ENCODE measurements at regions not wholly inside any gene's neighbourhood (a gene's known extent, or its start where the extent isn't known, plus 50 kb on each side); places are given as distances from the start of the nearest gene placed in this dataset.

DNA sequence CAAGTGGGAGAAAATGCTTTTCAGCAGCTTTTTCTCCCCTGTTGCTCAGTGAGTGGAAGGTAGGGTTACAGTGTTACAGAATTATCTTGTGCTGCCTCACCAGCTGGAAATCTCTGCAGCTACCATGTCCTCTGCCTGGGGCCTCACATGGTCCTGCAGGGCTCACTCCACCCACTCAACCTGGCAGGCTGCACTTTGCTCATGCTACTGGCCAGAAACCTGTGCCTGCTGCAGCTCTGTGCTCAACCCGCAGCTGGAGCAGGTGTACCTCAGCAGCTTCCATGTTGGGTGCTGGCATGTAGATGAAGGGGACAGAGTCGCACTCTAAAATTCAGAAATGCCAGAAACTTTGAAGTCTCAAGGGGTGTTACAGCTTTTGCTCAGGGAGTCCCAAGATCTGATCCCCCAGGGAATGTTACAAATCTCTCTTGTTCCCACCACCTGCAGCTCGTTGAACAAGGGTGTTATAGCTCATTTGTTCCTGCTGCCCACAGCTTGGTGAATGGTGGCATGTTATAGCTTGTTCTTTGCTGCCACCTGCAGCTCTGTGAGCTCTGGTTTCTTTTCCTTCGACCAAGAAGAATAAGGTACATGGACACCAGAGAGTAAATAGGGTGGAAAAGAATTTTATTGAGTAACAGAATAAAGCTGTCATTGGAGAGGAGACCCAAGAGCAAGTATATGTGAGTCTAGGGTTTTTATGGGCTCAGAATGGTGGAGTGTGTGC lies 845.8 kb downstream of the TECRL start:
- TF ChIP-seq, protein P1, sequence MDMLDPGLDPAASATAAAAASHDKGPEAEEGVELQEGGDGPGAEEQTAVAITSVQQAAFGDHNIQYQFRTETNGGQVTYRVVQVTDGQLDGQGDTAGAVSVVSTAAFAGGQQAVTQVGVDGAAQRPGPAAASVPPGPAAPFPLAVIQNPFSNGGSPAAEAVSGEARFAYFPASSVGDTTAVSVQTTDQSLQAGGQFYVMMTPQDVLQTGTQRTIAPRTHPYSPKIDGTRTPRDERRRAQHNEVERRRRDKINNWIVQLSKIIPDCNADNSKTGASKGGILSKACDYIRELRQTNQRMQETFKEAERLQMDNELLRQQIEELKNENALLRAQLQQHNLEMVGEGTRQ (IDR thresholded peaks at IDR 0.05; ENCODE audit: low read depth, low read length) = no peak
- TF ChIP-seq POLR2A (IDR thresholded peaks at IDR 0.05; ENCODE audit: low read depth, low read length) (no peak), RAD21 (IDR thresholded peaks at IDR 0.05; ENCODE audit: low read length) (no peak), CEBPB (IDR thresholded peaks at IDR 0.05; ENCODE audit: low read depth, low read length) (no peak), FOS (IDR thresholded peaks at IDR 0.05; ENCODE audit: low read depth, low read length) (no peak), MAZ (IDR thresholded peaks at IDR 0.05; ENCODE audit: borderline replicate concordance, low read depth, low read length) (no peak), MAFK (IDR thresholded peaks at IDR 0.05; ENCODE audit: low read depth, low read length) (no peak)
- TF ChIP-seq, protein P2, sequence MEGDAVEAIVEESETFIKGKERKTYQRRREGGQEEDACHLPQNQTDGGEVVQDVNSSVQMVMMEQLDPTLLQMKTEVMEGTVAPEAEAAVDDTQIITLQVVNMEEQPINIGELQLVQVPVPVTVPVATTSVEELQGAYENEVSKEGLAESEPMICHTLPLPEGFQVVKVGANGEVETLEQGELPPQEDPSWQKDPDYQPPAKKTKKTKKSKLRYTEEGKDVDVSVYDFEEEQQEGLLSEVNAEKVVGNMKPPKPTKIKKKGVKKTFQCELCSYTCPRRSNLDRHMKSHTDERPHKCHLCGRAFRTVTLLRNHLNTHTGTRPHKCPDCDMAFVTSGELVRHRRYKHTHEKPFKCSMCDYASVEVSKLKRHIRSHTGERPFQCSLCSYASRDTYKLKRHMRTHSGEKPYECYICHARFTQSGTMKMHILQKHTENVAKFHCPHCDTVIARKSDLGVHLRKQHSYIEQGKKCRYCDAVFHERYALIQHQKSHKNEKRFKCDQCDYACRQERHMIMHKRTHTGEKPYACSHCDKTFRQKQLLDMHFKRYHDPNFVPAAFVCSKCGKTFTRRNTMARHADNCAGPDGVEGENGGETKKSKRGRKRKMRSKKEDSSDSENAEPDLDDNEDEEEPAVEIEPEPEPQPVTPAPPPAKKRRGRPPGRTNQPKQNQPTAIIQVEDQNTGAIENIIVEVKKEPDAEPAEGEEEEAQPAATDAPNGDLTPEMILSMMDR (conservative IDR thresholded peaks at IDR 0.05; ENCODE audit: low read depth, low read length) = no peak

Data from IMR-90 (cell line).